VCaP (cell line): ENCODE measurements at regions not wholly inside any gene's neighbourhood (a gene's known extent, or its start where the extent isn't known, plus 50 kb on each side); places are given as distances from the start of the nearest gene placed in this dataset.

ENCODE experiments used
- H3K27ac ChIP-seq: fragments of 450-650 bp; 2 replicates; pipeline ENCODE4 v1.5.1; 2017
- CTCF ChIP-seq: fragments of 450-650 bp; conservative IDR thresholded peaks from 2 replicates; pipeline ENCODE4 v1.5.1; 2017; ENCODE audit warnings: mild to moderate bottlenecking, moderate library complexity

- TF ChIP-seq CTCF: no peak
- no peak overlapping the region for H3K27ac ChIP-seq
Observed at GRCh38 chr6:11921751-11922150, 90.4 kb upstream of the HIVEP1 start.

GRCh38 chr6:11921017-11921438 is 91.1 kb upstream of the HIVEP1 start:
- no peak for TF ChIP-seq CTCF
- no peak overlapping the region for H3K27ac ChIP-seq

- no peak overlapping the region for H3K27ac ChIP-seq
- no peak for TF ChIP-seq CTCF
Observed at GRCh38 chr6:11920566-11920965, 91.5 kb upstream of the HIVEP1 start.

- H3K27ac ChIP-seq: no peak overlapping the region
Observed at GRCh38 chr6:11919771-11920440, 92.2 kb upstream of the HIVEP1 start.

GRCh38 chr6:11918739-11919605 is 93.1 kb upstream of the HIVEP1 start:
- H3K27ac ChIP-seq: no peak overlapping the region
- no peak for TF ChIP-seq CTCF

More at GRCh38 chr6:11919771-11920440, 92.2 kb upstream of the HIVEP1 start:
- TF ChIP-seq CTCF: no peak

- H3K27ac ChIP-seq: no peak overlapping the region
- no peak for TF ChIP-seq CTCF
Observed at GRCh38 chr6:11917951-11918738, 94.0 kb upstream of the HIVEP1 start.

GRCh38 chr6:11912420-11912819 is 99.7 kb upstream of the HIVEP1 start:
- no peak overlapping the region for H3K27ac ChIP-seq
- no peak for TF ChIP-seq CTCF
